ENCODE measurements at regions not wholly inside any gene's neighbourhood (a gene's known extent, or its start where the extent isn't known, plus 50 kb on each side); places are given as distances from the start of the nearest gene placed in this dataset.

DNA sequence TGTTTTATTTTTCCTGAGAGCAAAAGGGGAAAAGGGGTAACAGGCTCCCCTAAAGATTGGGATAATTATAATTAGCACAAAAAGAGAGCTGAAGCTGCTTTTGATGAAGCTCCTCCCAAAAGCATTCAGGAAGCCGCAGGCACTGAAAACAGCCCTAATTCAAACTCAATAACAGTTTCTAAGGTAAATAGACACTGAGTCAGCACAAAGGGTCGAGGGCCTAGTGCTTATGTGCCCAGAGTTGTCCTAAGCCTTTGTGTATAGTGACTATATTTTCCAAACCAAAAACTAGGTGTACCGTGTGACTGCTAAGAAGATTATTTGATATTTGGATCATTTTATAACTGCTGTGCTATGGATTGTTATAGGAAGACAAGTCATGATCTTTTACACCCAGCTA, 67.7 kb downstream of the HMHB1 start:
- BruUV-seq (replicated peaks) = no TSS peak
- no peak for TF ChIP-seq EZH2 (IDR thresholded peaks at IDR 0.05; ENCODE audit: borderline replicate concordance, low read depth, low read length, poor library complexity, severe bottlenecking)
- TF ChIP-seq, protein P1, sequence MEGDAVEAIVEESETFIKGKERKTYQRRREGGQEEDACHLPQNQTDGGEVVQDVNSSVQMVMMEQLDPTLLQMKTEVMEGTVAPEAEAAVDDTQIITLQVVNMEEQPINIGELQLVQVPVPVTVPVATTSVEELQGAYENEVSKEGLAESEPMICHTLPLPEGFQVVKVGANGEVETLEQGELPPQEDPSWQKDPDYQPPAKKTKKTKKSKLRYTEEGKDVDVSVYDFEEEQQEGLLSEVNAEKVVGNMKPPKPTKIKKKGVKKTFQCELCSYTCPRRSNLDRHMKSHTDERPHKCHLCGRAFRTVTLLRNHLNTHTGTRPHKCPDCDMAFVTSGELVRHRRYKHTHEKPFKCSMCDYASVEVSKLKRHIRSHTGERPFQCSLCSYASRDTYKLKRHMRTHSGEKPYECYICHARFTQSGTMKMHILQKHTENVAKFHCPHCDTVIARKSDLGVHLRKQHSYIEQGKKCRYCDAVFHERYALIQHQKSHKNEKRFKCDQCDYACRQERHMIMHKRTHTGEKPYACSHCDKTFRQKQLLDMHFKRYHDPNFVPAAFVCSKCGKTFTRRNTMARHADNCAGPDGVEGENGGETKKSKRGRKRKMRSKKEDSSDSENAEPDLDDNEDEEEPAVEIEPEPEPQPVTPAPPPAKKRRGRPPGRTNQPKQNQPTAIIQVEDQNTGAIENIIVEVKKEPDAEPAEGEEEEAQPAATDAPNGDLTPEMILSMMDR (conservative IDR thresholded peaks at IDR 0.05; ENCODE audit: low read depth, low read length) = no peak
- Histone ChIP-seq H3K27ac (ENCODE audit: low read depth, low read length, poor library complexity, severe bottlenecking) (no peak overlapping the region), H3K36me3 (ENCODE audit: insufficient read depth, low read length, poor library complexity, severe bottlenecking) (no peaks in the 10 kb centered on the region), H3K9me3 (ENCODE audit: low read depth, low read length, poor library complexity, severe bottlenecking) (no peaks in the 10 kb centered on the region), H3K27me3 (replicated peaks; ENCODE audit: insufficient read depth, low read depth, low read length, poor library complexity) (no peaks in the 10 kb centered on the region), H3K4me1 (ENCODE audit: insufficient read depth, low read length, poor library complexity, severe bottlenecking) (no peaks in the 10 kb centered on the region), H3K4me3 (ENCODE audit: low read depth, low read length, poor library complexity, severe bottlenecking) (no peak overlapping the region)
- POLR2A ChIA-PET (ENCODE audit: low non-redundant PET) = no interaction called here
- intact Hi-C loops (cut with micrococcal nuclease; ENCODE audit: unreplicated experiment) = no loop called here
- DNase-seq (ENCODE audit: low spot score) = no peak
- CTCF ChIA-PET = no interaction called here

DNA sequence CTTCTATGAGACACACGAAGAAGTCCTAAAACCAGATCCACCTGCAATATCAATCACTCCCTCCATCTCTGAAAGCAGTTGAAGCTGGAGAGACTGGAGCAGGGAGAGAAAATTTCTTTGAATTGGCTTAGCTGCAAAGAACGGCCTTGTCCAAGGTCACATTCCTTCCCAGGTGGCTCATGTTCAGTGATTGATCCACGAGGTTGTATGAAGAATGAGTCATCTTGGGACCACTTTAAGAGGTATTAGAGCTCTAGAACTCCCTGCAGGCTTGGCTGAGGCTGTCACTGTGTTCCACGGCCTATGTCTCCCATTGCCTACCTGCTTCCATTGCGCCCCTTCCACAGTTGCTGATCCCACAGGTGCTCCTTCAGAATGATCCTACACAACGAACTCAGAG, 68.2 kb downstream of the HMHB1 start:
- Histone ChIP-seq H3K9me3 (ENCODE audit: low read depth, low read length, poor library complexity, severe bottlenecking) (no peaks in the 10 kb centered on the region), H3K27me3 (replicated peaks; ENCODE audit: insufficient read depth, low read depth, low read length, poor library complexity) (no peaks in the 10 kb centered on the region), H3K36me3 (ENCODE audit: insufficient read depth, low read length, poor library complexity, severe bottlenecking) (no peaks in the 10 kb centered on the region), H3K4me3 (ENCODE audit: low read depth, low read length, poor library complexity, severe bottlenecking) (no peak overlapping the region), H3K27ac (ENCODE audit: low read depth, low read length, poor library complexity, severe bottlenecking) (no peak overlapping the region), H3K4me1 (ENCODE audit: insufficient read depth, low read length, poor library complexity, severe bottlenecking) (no peaks in the 10 kb centered on the region)
- no peak for DNase-seq (ENCODE audit: low spot score)
- ChIA-PET CTCF (no interaction called here), POLR2A (ENCODE audit: low non-redundant PET) (no interaction called here)
- BruUV-seq (replicated peaks) = no TSS peak
- intact Hi-C loops (cut with micrococcal nuclease; ENCODE audit: unreplicated experiment) = no loop called here
- TF ChIP-seq EZH2 (IDR thresholded peaks at IDR 0.05; ENCODE audit: borderline replicate concordance, low read depth, low read length, poor library complexity, severe bottlenecking) = no peak
- TF ChIP-seq, protein P1 (conservative IDR thresholded peaks at IDR 0.05; ENCODE audit: low read depth, low read length) = no peak

DNA sequence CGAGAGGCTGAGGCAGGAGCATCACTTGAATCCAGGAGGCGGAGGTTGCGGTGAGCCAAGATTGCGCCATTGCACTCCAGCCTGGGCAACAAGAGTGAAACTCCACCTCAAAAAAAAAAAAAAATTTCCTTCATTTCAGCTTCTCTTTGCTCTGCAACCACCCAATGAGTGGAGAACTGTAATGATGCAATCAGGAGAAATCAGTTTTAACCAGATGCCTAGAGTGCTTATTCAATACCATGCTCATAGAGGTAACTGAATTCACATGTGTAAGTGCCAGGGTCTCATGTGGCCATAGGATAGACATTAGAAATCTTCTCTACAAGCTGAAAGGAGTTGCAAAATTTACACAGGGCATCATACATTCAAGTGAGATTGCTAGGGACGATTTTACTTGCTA, 70.6 kb downstream of the HMHB1 start:
- peaks cover 9% of the 10 kb centered on the region for H3K4me1 ChIP-seq (ENCODE audit: insufficient read depth, low read length, poor library complexity, severe bottlenecking)
- intact Hi-C loops (cut with micrococcal nuclease; ENCODE audit: unreplicated experiment) = no loop called here
- CTCF ChIA-PET = no interaction called here
- TF ChIP-seq, protein P1 (conservative IDR thresholded peaks at IDR 0.05; ENCODE audit: low read depth, low read length) = no peak
- no peak for TF ChIP-seq EZH2 (IDR thresholded peaks at IDR 0.05; ENCODE audit: borderline replicate concordance, low read depth, low read length, poor library complexity, severe bottlenecking)
- no peaks in the 10 kb centered on the region for H3K9me3 ChIP-seq (ENCODE audit: low read depth, low read length, poor library complexity, severe bottlenecking)
- POLR2A ChIA-PET (ENCODE audit: low non-redundant PET) = no interaction called here
- DNase-seq (ENCODE audit: low spot score) = peak; percentile 12
- H3K4me3 ChIP-seq (ENCODE audit: low read depth, low read length, poor library complexity, severe bottlenecking) = no peak overlapping the region
- no peaks in the 10 kb centered on the region for H3K36me3 ChIP-seq (ENCODE audit: insufficient read depth, low read length, poor library complexity, severe bottlenecking)
- no peak overlapping the region for H3K27ac ChIP-seq (ENCODE audit: low read depth, low read length, poor library complexity, severe bottlenecking)
- H3K27me3 ChIP-seq (replicated peaks; ENCODE audit: insufficient read depth, low read depth, low read length, poor library complexity) = no peaks in the 10 kb centered on the region
- BruUV-seq (replicated peaks) = no TSS peak
